Left lung (tissue), 4 donors: ENCODE measurements at regions not wholly inside any gene's neighbourhood (a gene's known extent, or its start where the extent isn't known, plus 50 kb on each side); places are given as distances from the start of the nearest gene placed in this dataset.

Experiments used
- ATAC-seq: fragments of 200-7000 bp; cut with Tn5 transposase; one replicate; pipeline ENCODE4 v1.9.1; 2020; ENCODE audit warnings: moderate library complexity
- DNase-seq, 4 donors: peaks; one replicate each; pipeline ENCODE4 v3.0.0-alpha.2; 2013 to 2020
- H3K27ac ChIP-seq, 2 donors: fragments of 200-600 bp; sonication (generic) in 1 of 2; one replicate each; pipeline versions ENCODE4 v1.5.0 to v1.8.0; 2020 to 2021
- H3K27me3 ChIP-seq, 2 donors: fragments of 200-600 bp; sonication (generic) in 1 of 2; one replicate each; pipeline versions ENCODE4 v1.5.0 to v1.8.0; 2020 to 2021
- H3K36me3 ChIP-seq, 2 donors: fragments of 200-600 bp; sonication (generic) in 1 of 2; one replicate each; pipeline versions ENCODE4 v1.5.0 to v1.8.0; 2020 to 2021
- H3K4me1 ChIP-seq, 2 donors: fragments of 200-600 bp; one replicate each; pipeline ENCODE4 v1.8.0; 2021
- H3K4me3 ChIP-seq, 2 donors: fragments of 200-600 bp; sonication (generic) in 1 of 2; one replicate each; pipeline versions ENCODE4 v1.5.0 to v1.8.0; 2020 to 2021; ENCODE audit warnings: mild to moderate bottlenecking in 1 of 2
- H3K9me3 ChIP-seq, 2 donors: fragments of 200-600 bp; sonication (generic) in 1 of 2; one replicate each; pipeline versions ENCODE4 v1.5.0 to v1.8.0; 2020 to 2021
- CTCF ChIP-seq, 2 donors: fragments of 200-600 bp; sonication (generic) in 1 of 2; IDR thresholded peaks; one replicate each; pipeline versions ENCODE4 v1.5.0 to v1.8.0; 2021; ENCODE audit warnings: antibody characterized with exemption in 2 of 2
- intact Hi-C, 2 donors: fragments of 100-400 bp; cut with DNase I; formaldehyde crosslinking; loops; one replicate each; pipeline versions ENCODE4 v1.11.2 to v1.14.2; 2022
- donor health status: DM: no; HTN: yes; CAD: no.
- donor health status: DM: no; HTN: no; CAD: no.

- Histone ChIP-seq H3K4me3 (no peak overlapping the region), H3K9me3 (no peaks in the 10 kb centered on the region), H3K36me3 (no peaks in the 10 kb centered on the region), H3K27me3 (no peaks in the 10 kb centered on the region), H3K4me1 (no peaks in the 10 kb centered on the region), H3K27ac (no peak overlapping the region)
- no peak for DNase-seq
- no peak for TF ChIP-seq CTCF (IDR thresholded peaks at IDR 0.05)
- intact Hi-C loops: no loop called here
- no peak for ATAC-seq
Measured at GRCh38 chrX:79094075-79094832, 50.2 kb upstream of the GPR174 start.
